IMR-90 (cell line): ENCODE measurements at regions not wholly inside any gene's neighbourhood (a gene's known extent, or its start where the extent isn't known, plus 50 kb on each side); places are given as distances from the start of the nearest gene placed in this dataset.
A peak's percentile ranks its signal among the peaks of the same experiment; 100 is the strongest.

Experiments used
- ATAC-seq: fragments of 200-7000 bp; cut with Tn5 transposase; 2 replicates; pipeline ENCODE4 v1.9.1; 2020; ENCODE audit warnings: low read depth, mild to moderate bottlenecking, moderate library complexity
- BruUV-seq: library from RNA; stranded (reverse); fragments of 400-500 nt; replicated peaks from 2 replicates; lab custom pipeline; 2021; lab: Mats Ljungman, UMichigan
- CTCF ChIA-PET: fragments of 300-600 bp; formaldehyde crosslinking; extraction: SDS; loops from one replicate; lab custom pipeline; 2021; ENCODE audit warnings: antibody characterized with exemption; lab: Yijun Ruan, JAX
- POLR2A ChIA-PET: fragments of 300-600 bp; sonication (Branson Sonifier 250); formaldehyde crosslinking; loops from one replicate; lab custom pipeline; 2022; ENCODE audit warnings: antibody characterized with exemption; ENCODE audit not compliant: unreplicated experiment; lab: Charles Lee
- DNase-seq: peaks from one replicate; pipeline ENCODE4 v3.0.0; 2013
- H2AFZ ChIP-seq: replicated peaks from 2 replicates; pipeline ENCODE3; 2013; ENCODE audit warnings: low read length, mild to moderate bottlenecking; ENCODE audit not compliant: poor library complexity
- H2AK5ac ChIP-seq: 2 replicates; pipeline ENCODE4 v1.6.1; 2013; ENCODE audit warnings: low read depth, low read length, inconsistent platforms
- H2AK9ac ChIP-seq: replicated peaks from 2 replicates; pipeline ENCODE3; 2013; ENCODE audit warnings: mild to moderate bottlenecking, low read depth, low read length, moderate library complexity; ENCODE audit not compliant: poor library complexity
- H2BK120ac ChIP-seq: 2 replicates; pipeline ENCODE4 v1.6.1; 2013; ENCODE audit warnings: low read depth, low read length, inconsistent platforms
- H2BK15ac ChIP-seq: 3 replicates; pipeline ENCODE4 v1.6.1; 2013; ENCODE audit warnings: low read depth, low read length, inconsistent platforms
- H2BK20ac ChIP-seq: 2 replicates; pipeline ENCODE4 v1.6.1; 2013; ENCODE audit warnings: low read depth, mild to moderate bottlenecking, inconsistent platforms, low read length, moderate library complexity
- H2BK5ac ChIP-seq: 2 replicates; pipeline ENCODE4 v1.6.1; 2013; ENCODE audit warnings: mild to moderate bottlenecking, low read depth, low read length, inconsistent platforms; ENCODE audit not compliant: poor library complexity, severe bottlenecking
- H3K14ac ChIP-seq: replicated peaks from 2 replicates; pipeline ENCODE4 v1.6.1; 2013; ENCODE audit warnings: low read depth, low read length, inconsistent platforms
- H3K18ac ChIP-seq: 2 replicates; pipeline ENCODE4 v1.6.1; 2013; ENCODE audit warnings: low read depth, low read length, control low read depth
- H3K23ac ChIP-seq: 2 replicates; pipeline ENCODE4 v1.6.1; 2013; ENCODE audit warnings: low read depth, low read length, inconsistent platforms
- H3K27ac ChIP-seq: 2 replicates; pipeline ENCODE4 v1.5.1; 2013; ENCODE audit warnings: mild to moderate bottlenecking, control low read depth, low read length; ENCODE audit not compliant: insufficient read depth
- H3K27me3 ChIP-seq: 2 replicates; pipeline ENCODE4 v1.6.1; 2013; ENCODE audit warnings: low read length; ENCODE audit not compliant: control insufficient read depth, insufficient read depth
- H3K36me3 ChIP-seq: 2 replicates; pipeline ENCODE4 v1.6.1; 2013; ENCODE audit warnings: low read length, mixed read lengths; ENCODE audit not compliant: control insufficient read depth, insufficient read depth
- H3K4ac ChIP-seq: 2 replicates; pipeline ENCODE4 v1.6.1; 2013; ENCODE audit warnings: low read depth, low read length, inconsistent platforms
- H3K4me1 ChIP-seq: 2 replicates; pipeline ENCODE4 v1.6.1; 2013; ENCODE audit warnings: low read length, mixed read lengths; ENCODE audit not compliant: control insufficient read depth, insufficient read depth
- H3K4me2 ChIP-seq: 2 replicates; pipeline ENCODE4 v1.6.1; 2013; ENCODE audit warnings: low read depth, mild to moderate bottlenecking, control low read depth, low read length, moderate library complexity
- H3K4me3 ChIP-seq: 2 replicates; pipeline ENCODE4 v1.5.1; 2013; ENCODE audit warnings: low read depth, mild to moderate bottlenecking, control low read depth, low read length, moderate library complexity; ENCODE audit not compliant: insufficient read depth
- H3K56ac ChIP-seq: 2 replicates; pipeline ENCODE4 v1.6.1; 2013; ENCODE audit warnings: low read length, inconsistent platforms; ENCODE audit not compliant: insufficient read depth; ENCODE audit errors: extremely low read depth
- H3K79me1 ChIP-seq, 2 experiments: 2 replicates each; pipeline ENCODE4 v1.6.1; 2013; ENCODE audit warnings: low read length in 2 of 2, inconsistent platforms in 1 of 2, low read depth in 1 of 2
- H3K9ac ChIP-seq: 2 replicates; pipeline ENCODE4 v1.6.1; 2013; ENCODE audit warnings: low read depth, low read length, control low read depth
- H3K9me1 ChIP-seq: 2 replicates; pipeline ENCODE4 v1.6.1; 2013; ENCODE audit warnings: low read length, inconsistent platforms; ENCODE audit not compliant: insufficient read depth
- H3K9me3 ChIP-seq: 2 replicates; pipeline ENCODE4 v1.6.1; 2013; ENCODE audit warnings: low read length; ENCODE audit not compliant: control insufficient read depth, insufficient read depth
- H4K20me1 ChIP-seq: 2 replicates; pipeline ENCODE4 v1.6.1; 2013; ENCODE audit warnings: low read length, inconsistent platforms; ENCODE audit not compliant: insufficient read depth
- H4K5ac ChIP-seq: 2 replicates; pipeline ENCODE4 v1.6.1; 2013; ENCODE audit warnings: mild to moderate bottlenecking, low read depth, low read length, control low read depth
- H4K8ac ChIP-seq, 2 experiments: 2 replicates each; pipeline ENCODE4 v1.6.1; 2013; ENCODE audit warnings: low read depth in 2 of 2, low read length in 2 of 2, control low read depth in 1 of 2, inconsistent platforms in 1 of 2
- H4K91ac ChIP-seq: 2 replicates; pipeline ENCODE4 v1.6.1; 2013; ENCODE audit warnings: low read depth, low read length, inconsistent platforms; ENCODE audit not compliant: insufficient read depth
- MAZ ChIP-seq: IDR thresholded peaks from 2 replicates; pipeline ENCODE4 v1.6.1; 2012; ENCODE audit warnings: low read depth, mild to moderate bottlenecking, low read length, improper control_type of control experiment, moderate library complexity, borderline replicate concordance
- POLR2A ChIP-seq: IDR thresholded peaks from 2 replicates; pipeline ENCODE4 v1.6.1; 2012; ENCODE audit warnings: mild to moderate bottlenecking, low read depth, low read length
- WGBS, 2 experiments: methylation state at CpG; one replicate each; pipeline versions ENCODE4 v1.1.5 to v1.1.7; 2013; ENCODE audit warnings: missing lambda C conversion rate in 2 of 2; ENCODE audit not compliant: insufficient read length in 1 of 2; ENCODE audit errors: extremely low coverage in 2 of 2; 5-methylcytosine and 5-hydroxymethylcytosine counted together
- dilution Hi-C: fragments of 300-500 bp; cut with HindIII; formaldehyde crosslinking; loops from one replicate; pipeline ENCODE4 v1.14.3; 2018; ENCODE audit warnings: low sequenced_read_pairs; ENCODE audit not compliant: unreplicated experiment
- in situ Hi-C: fragments of 300-500 bp; cut with MboI; formaldehyde crosslinking; loops from 3 replicates; pipeline ENCODE4 v1.14.3; 2019; ENCODE audit warnings: low sequenced_read_pairs, inconsistent platforms, mixed read lengths
- intact Hi-C: fragments of 100-400 bp; cut with micrococcal nuclease; formaldehyde crosslinking; loops from 2 replicates; pipeline ENCODE4 v1.10.0; 2022
- TF ChIP-seq, protein P1 (sequence below): fragments of 150-350 bp; IDR thresholded peaks from 2 replicates; pipeline ENCODE4 v1.6.1; 2016; ENCODE audit warnings: low read depth, mild to moderate bottlenecking, low read length, moderate library complexity, borderline replicate concordance

DNA sequence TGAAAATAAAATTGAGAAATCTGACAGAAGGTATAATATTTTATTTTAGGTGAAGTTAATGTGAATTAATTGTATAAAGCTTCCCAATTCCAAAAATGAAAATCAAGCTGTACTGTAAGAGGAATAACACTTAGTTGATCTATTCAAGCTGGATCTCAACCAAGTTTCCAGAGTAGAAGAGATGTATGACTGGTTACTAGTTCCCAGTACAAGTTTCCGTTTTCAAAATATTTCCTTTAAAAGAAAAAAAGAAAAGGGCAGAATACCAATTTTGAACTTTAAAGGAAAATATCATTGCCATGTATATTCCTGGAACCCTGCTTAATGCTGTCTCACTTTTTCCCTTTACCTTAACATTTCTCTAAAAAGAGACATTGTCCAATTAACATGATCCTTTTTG lies 308.5 kb downstream of the IRS1 start:
- no TSS peak for BruUV-seq
- Histone ChIP-seq H3K9ac (no peak overlapping the region), H3K23ac (no peak overlapping the region; the same call in 1 of the 2 replicates), H4K20me1 (no peaks in the 10 kb centered on the region), H2BK15ac (no peak overlapping the region), H3K56ac (no peak overlapping the region), H2AFZ (no peak overlapping the region), H2BK120ac (no peak overlapping the region), H3K27ac (no peak overlapping the region), H3K18ac (no peak overlapping the region), H3K27me3 (no peaks in the 10 kb centered on the region), H3K79me1 (0 out of 4 replicates have a peak, but pooled peaks cover 0 to 3% of the 10 kb centered on the region in 2 experiments), H2AK5ac (no peak overlapping the region), H3K4me2 (no peak overlapping the region), H2BK20ac (no peak overlapping the region), H3K9me3 (no peaks in the 10 kb centered on the region), H4K91ac (no peak overlapping the region), H3K4me1 (no peaks in the 10 kb centered on the region; the same call in 1 of the 2 replicates), H3K4ac (no peak overlapping the region), H3K9me1 (no peaks in the 10 kb centered on the region), H4K5ac (no peak overlapping the region), H3K14ac (no peak overlapping the region), H4K8ac (no peak overlapping the region), H2BK5ac (no peak overlapping the region), H2AK9ac (no peak overlapping the region), H3K36me3 (no peaks in the 10 kb centered on the region), H3K4me3 (no peak overlapping the region)
- ChIA-PET CTCF (no interaction called here), POLR2A (no interaction called here)
- in situ Hi-C loops (no loop called here), intact Hi-C loops (no loop called here), dilution Hi-C loops (no loop called here)
- ATAC-seq (no peak), DNase-seq (peak; percentile 37)
- TF ChIP-seq POLR2A (no peak), MAZ (no peak)
- TF ChIP-seq, protein P1, sequence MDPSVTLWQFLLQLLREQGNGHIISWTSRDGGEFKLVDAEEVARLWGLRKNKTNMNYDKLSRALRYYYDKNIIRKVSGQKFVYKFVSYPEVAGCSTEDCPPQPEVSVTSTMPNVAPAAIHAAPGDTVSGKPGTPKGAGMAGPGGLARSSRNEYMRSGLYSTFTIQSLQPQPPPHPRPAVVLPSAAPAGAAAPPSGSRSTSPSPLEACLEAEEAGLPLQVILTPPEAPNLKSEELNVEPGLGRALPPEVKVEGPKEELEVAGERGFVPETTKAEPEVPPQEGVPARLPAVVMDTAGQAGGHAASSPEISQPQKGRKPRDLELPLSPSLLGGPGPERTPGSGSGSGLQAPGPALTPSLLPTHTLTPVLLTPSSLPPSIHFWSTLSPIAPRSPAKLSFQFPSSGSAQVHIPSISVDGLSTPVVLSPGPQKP: no peak
- WGBS, 2 experiments: no CpG with 5 or more reads among the region's 1 CpG
